D721Med (cell line): ENCODE measurements at regions not wholly inside any gene's neighbourhood (a gene's known extent, or its start where the extent isn't known, plus 50 kb on each side); places are given as distances from the start of the nearest gene placed in this dataset.

Source experiments
- DNase-seq: peaks from one replicate; pipeline ENCODE4 v3.0.0; 2011; ENCODE audit warnings: low spot score; ENCODE audit not compliant: insufficient read length
- FAIRE-seq: peaks from 2 replicates; lab custom pipeline; 2011; peaks lifted over from hg19 to GRCh38; lab: Jason Lieb, UNC
- CTCF ChIP-seq: IDR thresholded peaks from 2 replicates; pipeline ENCODE4 v1.5.1; 2012; ENCODE audit warnings: mild to moderate bottlenecking, control low read depth; ENCODE audit not compliant: insufficient read depth; ENCODE audit errors: missing control alignments

- TF ChIP-seq CTCF, result no peak
- no peak for DNase-seq
- no peak for FAIRE-seq
Observed at GRCh38 chr12:92216092-92216491, 70.4 kb upstream of the BTG1 start.

GRCh38 chr12:92215358-92215757 lies 69.7 kb upstream of the BTG1 start:
- DNase-seq (no peak), FAIRE-seq (no peak)
- TF ChIP-seq CTCF, result no peak

- FAIRE-seq (no peak), DNase-seq (no peak)
Observed at GRCh38 chr12:92213166-92213565, 67.5 kb upstream of the BTG1 start.

GRCh38 chr12:92210071-92210470 lies 64.4 kb upstream of the BTG1 start:
- DNase-seq (no peak), FAIRE-seq (no peak)
- no peak for TF ChIP-seq CTCF

More at GRCh38 chr12:92213166-92213565, 67.5 kb upstream of the BTG1 start:
- TF ChIP-seq CTCF, result no peak

GRCh38 chr12:92208613-92209121 lies 63.0 kb upstream of the BTG1 start:
- peak; percentile 25 for DNase-seq
- peak; percentile 96 for FAIRE-seq
- TF ChIP-seq CTCF, result no peak

GRCh38 chr12:92206596-92206995 lies 61.0 kb upstream of the BTG1 start:
- FAIRE-seq (no peak), DNase-seq (no peak)
- no peak for TF ChIP-seq CTCF

- DNase-seq, result no peak
- no peak for FAIRE-seq
- no peak for TF ChIP-seq CTCF
Observed at GRCh38 chr12:92206011-92206410, 60.4 kb upstream of the BTG1 start.
